ENCODE measurements at regions not wholly inside any gene's neighbourhood (a gene's known extent, or its start where the extent isn't known, plus 50 kb on each side); places are given as distances from the start of the nearest gene placed in this dataset.
"Not testable (repeated sequence)": the region's sequence is repeated elsewhere in the genome, so short reads cannot be mapped to it uniquely, and the experiment has no call there.

- Mint-ChIP-seq H3K9me3 (no peaks in the 10 kb centered on the region), H3K4me1 (no peaks in the 10 kb centered on the region), H3K27ac (no peak overlapping the region), H3K36me3 (peaks cover 6% of the 10 kb centered on the region), H3K27me3 (no peaks in the 10 kb centered on the region), H3K4me3 (no peak overlapping the region)
- DNase-seq (ENCODE audit: low spot score in 2 of 2), result no peak
- no peak for ATAC-seq (ENCODE audit: low read depth)
These were observed 109.2 kb downstream of the OSTF1 start for GRCh38 chr9:75197561-75197960.

GRCh38 chr9:75198436-75198835, 110.1 kb downstream of the OSTF1 start:
- Mint-ChIP-seq H3K27ac (no peak overlapping the region), H3K36me3 (peaks cover 5% of the 10 kb centered on the region), H3K27me3 (no peaks in the 10 kb centered on the region), H3K9me3 (no peaks in the 10 kb centered on the region), H3K4me1 (no peaks in the 10 kb centered on the region), H3K4me3 (no peak overlapping the region)
- no peak for ATAC-seq (ENCODE audit: low read depth)
- DNase-seq (ENCODE audit: low spot score in 2 of 2), result no peak

- Mint-ChIP-seq H3K9me3 (no peaks in the 10 kb centered on the region), H3K4me3 (no peak overlapping the region), H3K4me1 (no peaks in the 10 kb centered on the region), H3K27me3 (no peaks in the 10 kb centered on the region), H3K27ac (no peak overlapping the region), H3K36me3 (no peaks in the 10 kb centered on the region)
- DNase-seq (ENCODE audit: low spot score in 2 of 2) (peak in 1 of 2 donors; percentile 12), ATAC-seq (ENCODE audit: low read depth) (no peak)
These were observed 112.7 kb downstream of the OSTF1 start for GRCh38 chr9:75200892-75201470.

DNA sequence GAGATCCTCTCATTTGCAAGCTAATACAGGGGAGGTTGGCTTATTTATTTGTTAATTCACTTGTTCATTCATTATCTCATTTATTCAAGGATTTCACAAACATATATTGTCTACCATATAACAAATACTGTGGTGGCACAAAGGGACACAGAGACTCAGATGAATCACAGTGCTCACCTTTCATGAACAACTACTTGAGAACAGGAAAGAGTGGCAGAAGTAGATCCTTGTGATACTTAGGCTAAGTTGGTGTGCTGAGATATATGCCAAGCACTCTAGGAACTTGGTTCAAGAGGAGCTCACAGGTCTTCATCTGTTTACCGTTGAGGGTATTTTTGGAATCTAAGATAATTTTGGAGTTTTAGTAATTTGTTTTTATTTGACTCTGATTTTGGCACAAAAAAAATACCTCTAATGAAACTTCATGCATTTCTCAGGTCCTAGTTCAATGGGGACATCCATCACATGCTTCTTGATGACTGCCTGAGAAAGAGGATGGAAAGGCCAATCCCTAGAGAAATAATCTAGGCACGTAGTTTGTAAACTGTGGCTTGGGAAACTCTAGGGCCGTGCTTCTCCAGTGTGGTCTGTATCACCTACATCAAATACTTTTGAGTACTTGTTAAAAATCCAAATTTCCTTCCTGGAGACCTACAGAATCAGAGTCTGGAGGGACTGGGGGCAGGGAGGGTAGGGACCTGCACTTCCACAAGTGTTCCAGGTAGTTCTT, 113.3 kb downstream of the OSTF1 start:
- Mint-ChIP-seq H3K4me3 (no peak overlapping the region), H3K27ac (no peak overlapping the region), H3K27me3 (no peaks in the 10 kb centered on the region), H3K36me3 (no peaks in the 10 kb centered on the region), H3K9me3 (no peaks in the 10 kb centered on the region), H3K4me1 (no peaks in the 10 kb centered on the region)
- ATAC-seq (ENCODE audit: low read depth) (no peak), DNase-seq (ENCODE audit: low spot score in 2 of 2) (no peak)

GRCh38 chr9:75207997-75208396, 119.7 kb downstream of the OSTF1 start:
- not testable (repeated sequence) for ATAC-seq (ENCODE audit: low read depth)

GRCh38 chr9:75210215-75210614, 121.9 kb downstream of the OSTF1 start:
- DNase-seq (ENCODE audit: low spot score in 2 of 2) (no peak), ATAC-seq (ENCODE audit: low read depth) (no peak)
- H3K27ac Mint-ChIP-seq, result no peak overlapping the region
- no peaks in the 10 kb centered on the region for H3K4me1 Mint-ChIP-seq
- no peaks in the 10 kb centered on the region for H3K27me3 Mint-ChIP-seq
- no peak overlapping the region for H3K4me3 Mint-ChIP-seq
- H3K9me3 Mint-ChIP-seq, result no peaks in the 10 kb centered on the region
- peaks cover 17% of the 10 kb centered on the region for H3K36me3 Mint-ChIP-seq

More at GRCh38 chr9:75207997-75208396, 119.7 kb downstream of the OSTF1 start:
- not testable (repeated sequence) for H3K9me3 Mint-ChIP-seq; H3K27ac Mint-ChIP-seq; H3K4me1 Mint-ChIP-seq; H3K27me3 Mint-ChIP-seq; DNase-seq (ENCODE audit: low spot score in 2 of 2); H3K4me3 Mint-ChIP-seq
- H3K36me3 Mint-ChIP-seq, result peaks cover 14% of the 10 kb centered on the region

DNA sequence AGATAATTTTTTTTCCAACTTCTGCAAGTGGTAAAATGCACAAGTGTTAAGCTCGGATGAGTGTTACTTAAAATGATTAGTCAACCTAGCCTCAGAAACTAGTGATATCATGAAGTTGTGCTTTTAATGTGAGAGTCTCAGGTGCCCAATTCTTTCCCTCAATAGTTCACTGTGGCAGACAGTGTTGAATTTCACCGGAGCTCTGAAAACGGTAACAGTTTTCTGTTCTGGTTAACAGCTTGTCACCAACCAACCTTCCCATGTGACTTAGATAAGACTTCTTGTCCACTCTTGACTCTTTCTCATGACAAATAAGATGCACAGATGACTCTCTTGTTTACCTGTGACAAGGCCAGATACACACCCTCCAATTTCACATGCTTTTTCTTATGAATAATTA, 125.5 kb downstream of the OSTF1 start:
- ATAC-seq (ENCODE audit: low read depth) (no peak), DNase-seq (ENCODE audit: low spot score in 2 of 2) (no peak)
- Mint-ChIP-seq H3K27me3 (no peaks in the 10 kb centered on the region), H3K4me3 (no peak overlapping the region), H3K36me3 (peaks cover 19% of the 10 kb centered on the region), H3K27ac (no peak overlapping the region), H3K4me1 (no peaks in the 10 kb centered on the region), H3K9me3 (no peaks in the 10 kb centered on the region)

DNA sequence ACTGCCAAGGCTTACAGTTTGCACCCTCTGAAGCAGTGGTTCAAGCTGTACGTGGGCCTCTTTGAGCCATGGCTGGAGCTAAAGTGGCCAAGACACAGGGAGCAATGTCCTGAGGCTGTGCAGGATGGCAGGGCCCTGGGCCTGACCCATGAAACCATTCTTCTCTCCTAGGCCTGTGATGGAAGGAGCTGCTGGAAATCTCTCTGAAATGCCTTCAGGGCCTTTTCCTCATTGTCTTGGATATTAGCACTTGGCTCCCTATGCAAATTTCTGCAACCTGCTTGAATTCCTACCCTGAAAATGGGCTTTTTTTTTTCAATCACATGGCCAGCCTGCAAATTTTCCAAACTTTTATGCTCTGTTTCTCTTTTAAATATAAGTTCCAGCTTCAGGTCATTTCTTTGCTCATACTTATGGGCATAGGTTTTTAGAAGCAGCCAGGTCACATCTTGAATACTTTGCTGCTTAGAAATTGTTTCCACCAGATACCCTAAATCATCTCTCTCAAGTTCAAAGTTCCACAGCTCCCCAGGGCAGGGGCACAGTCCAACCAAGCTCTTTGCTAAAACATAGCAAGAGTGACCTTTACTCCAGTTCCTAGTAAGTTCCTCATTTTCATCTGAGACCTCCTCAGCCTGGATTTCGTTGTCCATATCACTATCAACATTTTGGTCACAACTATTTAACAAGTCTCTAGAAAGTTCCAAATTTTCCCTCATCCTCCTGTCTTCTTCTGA, 138.3 kb downstream of the OSTF1 start:
- H3K4me1 Mint-ChIP-seq, result no peaks in the 10 kb centered on the region
- H3K9me3 Mint-ChIP-seq, result peaks cover 14% of the 10 kb centered on the region
- ATAC-seq (ENCODE audit: low read depth) (no peak), DNase-seq (ENCODE audit: low spot score in 2 of 2) (no peak)
- peaks cover 17% of the 10 kb centered on the region for H3K36me3 Mint-ChIP-seq
- H3K27me3 Mint-ChIP-seq, result no peaks in the 10 kb centered on the region
- no peak overlapping the region for H3K4me3 Mint-ChIP-seq
- H3K27ac Mint-ChIP-seq, result no peak overlapping the region

- DNase-seq (ENCODE audit: low spot score in 2 of 2), result no peak
- Mint-ChIP-seq H3K9me3 (peaks cover 11% of the 10 kb centered on the region), H3K4me1 (no peaks in the 10 kb centered on the region), H3K36me3 (peaks cover 18% of the 10 kb centered on the region), H3K27me3 (no peaks in the 10 kb centered on the region), H3K27ac (no peak overlapping the region), H3K4me3 (no peak overlapping the region)
- ATAC-seq (ENCODE audit: low read depth), result no peak
These were observed 140.6 kb downstream of the OSTF1 start for GRCh38 chr9:75228893-75229292.

- Mint-ChIP-seq H3K4me3 (no peak overlapping the region), H3K27me3 (no peaks in the 10 kb centered on the region), H3K27ac (no peak overlapping the region), H3K9me3 (peaks cover 8% of the 10 kb centered on the region), H3K36me3 (peaks cover 18% of the 10 kb centered on the region), H3K4me1 (no peaks in the 10 kb centered on the region)
- ATAC-seq (ENCODE audit: low read depth) (no peak), DNase-seq (ENCODE audit: low spot score in 2 of 2) (no peak)
These were observed 141.5 kb downstream of the OSTF1 start for GRCh38 chr9:75229605-75230332.

GRCh38 chr9:75230469-75230868, 142.2 kb downstream of the OSTF1 start:
- no peak for DNase-seq (ENCODE audit: low spot score in 2 of 2)
- Mint-ChIP-seq H3K36me3 (peaks cover 14% of the 10 kb centered on the region), H3K4me3 (no peak overlapping the region), H3K9me3 (peaks cover 8% of the 10 kb centered on the region), H3K4me1 (no peaks in the 10 kb centered on the region), H3K27ac (no peak overlapping the region), H3K27me3 (no peaks in the 10 kb centered on the region)
- no peak for ATAC-seq (ENCODE audit: low read depth)

DNA sequence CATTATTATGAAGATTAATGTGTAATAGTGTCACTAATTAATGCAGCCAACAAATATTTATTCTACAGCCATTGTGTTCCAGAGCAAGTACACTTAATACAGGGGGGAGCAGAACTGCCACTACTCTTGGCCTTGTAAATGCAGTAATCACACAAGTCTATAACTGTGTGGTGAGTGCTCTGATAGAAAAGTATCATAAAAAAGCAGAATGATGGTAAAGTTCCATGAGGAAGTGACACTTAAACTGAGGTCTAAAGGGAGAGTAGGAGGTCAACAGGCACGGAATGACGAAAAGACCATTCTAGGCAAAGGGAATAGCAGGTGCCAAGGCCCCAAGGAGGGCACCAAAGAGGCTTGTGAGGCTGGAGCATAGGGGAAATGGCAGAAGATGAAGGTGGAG, 142.9 kb downstream of the OSTF1 start:
- no peaks in the 10 kb centered on the region for H3K4me1 Mint-ChIP-seq
- peaks cover 10% of the 10 kb centered on the region for H3K9me3 Mint-ChIP-seq
- H3K27ac Mint-ChIP-seq, result no peak overlapping the region
- DNase-seq (ENCODE audit: low spot score in 2 of 2), result no peak
- no peak overlapping the region for H3K4me3 Mint-ChIP-seq
- no peaks in the 10 kb centered on the region for H3K27me3 Mint-ChIP-seq
- H3K36me3 Mint-ChIP-seq, result peaks cover 11% of the 10 kb centered on the region
- no peak for ATAC-seq (ENCODE audit: low read depth)

DNA sequence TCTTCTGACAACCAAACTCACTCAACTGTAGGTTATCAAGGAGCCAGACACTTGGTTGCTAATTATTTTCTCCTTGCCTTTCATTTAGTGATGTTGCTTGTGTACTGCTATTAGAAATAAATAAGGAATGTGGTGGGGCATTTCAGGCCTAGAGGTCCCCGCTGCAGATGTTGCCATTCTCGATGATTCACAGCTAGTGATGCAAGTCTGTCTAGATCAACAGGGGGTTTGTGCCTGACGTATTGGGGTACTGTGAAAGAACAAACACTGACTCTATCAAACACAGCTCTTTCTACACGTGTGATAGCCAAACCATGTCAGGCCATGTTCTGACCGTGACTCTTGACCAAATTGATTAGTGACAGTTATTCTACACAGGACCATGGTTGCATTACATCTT, 144.7 kb downstream of the OSTF1 start:
- Mint-ChIP-seq H3K27ac (no peak overlapping the region), H3K4me1 (no peaks in the 10 kb centered on the region), H3K9me3 (peaks cover 5% of the 10 kb centered on the region), H3K27me3 (no peaks in the 10 kb centered on the region), H3K36me3 (peaks cover 6% of the 10 kb centered on the region), H3K4me3 (no peak overlapping the region)
- ATAC-seq (ENCODE audit: low read depth) (no peak), DNase-seq (ENCODE audit: low spot score in 2 of 2) (no peak)

GRCh38 chr9:75235632-75236031, 147.3 kb downstream of the OSTF1 start:
- H3K27ac Mint-ChIP-seq, result no peak overlapping the region
- DNase-seq (ENCODE audit: low spot score in 2 of 2), result no peak
- peaks cover 6% of the 10 kb centered on the region for H3K36me3 Mint-ChIP-seq
- no peak for ATAC-seq (ENCODE audit: low read depth)
- H3K4me1 Mint-ChIP-seq, result no peaks in the 10 kb centered on the region
- peaks cover 6% of the 10 kb centered on the region for H3K9me3 Mint-ChIP-seq
- H3K4me3 Mint-ChIP-seq, result no peak overlapping the region
- H3K27me3 Mint-ChIP-seq, result peaks cover 2% of the 10 kb centered on the region

All from memory B cell (primary cell).